H9 (cell line): ENCODE measurements at regions not wholly inside any gene's neighbourhood (a gene's known extent, or its start where the extent isn't known, plus 50 kb on each side); places are given as distances from the start of the nearest gene placed in this dataset.

ENCODE experiments used
- DNase-seq: peaks from one replicate; pipeline ENCODE4 v3.0.0-alpha.2; 2017
- H2AFZ ChIP-seq: one replicate; pipeline ENCODE4 v1.6.1; 2013; ENCODE audit warnings: mild to moderate bottlenecking, low read length, control low read depth, moderate library complexity
- H2AK5ac ChIP-seq: 2 replicates; pipeline ENCODE4 v1.6.1; 2013; ENCODE audit warnings: low read length, control low read depth, mixed read lengths; ENCODE audit not compliant: insufficient read length
- H2BK120ac ChIP-seq: one replicate; pipeline ENCODE4 v1.6.1; 2013; ENCODE audit warnings: low read depth, mild to moderate bottlenecking, low read length, control low read depth, inconsistent platforms; ENCODE audit not compliant: poor library complexity, severe bottlenecking
- H2BK12ac ChIP-seq: 2 replicates; pipeline ENCODE4 v1.6.1; 2013; ENCODE audit warnings: low read length, control low read depth, mixed read lengths, low read depth; ENCODE audit not compliant: insufficient read length
- H2BK15ac ChIP-seq: 2 replicates; pipeline ENCODE4 v1.6.1; 2013; ENCODE audit warnings: low read depth, low read length, control low read depth
- H2BK20ac ChIP-seq: one replicate; pipeline ENCODE4 v1.6.1; 2013; ENCODE audit warnings: low read depth, mild to moderate bottlenecking, low read length, control low read depth, inconsistent platforms; ENCODE audit not compliant: poor library complexity, severe bottlenecking
- H2BK5ac ChIP-seq: 2 replicates; pipeline ENCODE4 v1.6.1; 2013; ENCODE audit warnings: low read length, control low read depth, mixed read lengths; ENCODE audit not compliant: insufficient read length
- H3K14ac ChIP-seq: 2 replicates; pipeline ENCODE4 v1.6.1; 2013; ENCODE audit warnings: low read length, control low read depth; ENCODE audit not compliant: insufficient read depth
- H3K18ac ChIP-seq: 2 replicates; pipeline ENCODE4 v1.6.1; 2013; ENCODE audit warnings: low read depth, mild to moderate bottlenecking, mixed read lengths, low read length, control low read depth; ENCODE audit not compliant: insufficient read length
- H3K23ac ChIP-seq: 2 replicates; pipeline ENCODE4 v1.6.1; 2013; ENCODE audit warnings: low read length, control low read depth, mixed read lengths, low read depth; ENCODE audit not compliant: insufficient read length
- H3K23me2 ChIP-seq: 2 replicates; pipeline ENCODE4 v1.6.1; 2013; ENCODE audit warnings: low read depth, mild to moderate bottlenecking, mixed read lengths, low read length, control low read depth; ENCODE audit not compliant: insufficient read length, poor library complexity, severe bottlenecking
- H3K27ac ChIP-seq: 2 replicates; pipeline ENCODE4 v1.5.1; 2013; ENCODE audit warnings: low read length, control low read depth, mixed read lengths, low read depth; ENCODE audit not compliant: insufficient read length
- H3K27me3 ChIP-seq: 2 replicates; pipeline ENCODE4 v1.6.1; 2013; ENCODE audit warnings: low read length, control low read depth, inconsistent platforms; ENCODE audit not compliant: insufficient read depth
- H3K4ac ChIP-seq: 2 replicates; pipeline ENCODE4 v1.6.1; 2013; ENCODE audit warnings: low read depth, mild to moderate bottlenecking, control low read depth, inconsistent platforms, low read length, moderate library complexity
- H3K4me1 ChIP-seq: 2 replicates; pipeline ENCODE4 v1.6.1; 2013; ENCODE audit warnings: low read length, control low read depth, inconsistent platforms; ENCODE audit not compliant: insufficient read depth
- H3K4me2 ChIP-seq: 2 replicates; pipeline ENCODE4 v1.6.1; 2013; ENCODE audit warnings: low read length, control low read depth, mixed read lengths; ENCODE audit not compliant: insufficient read length, insufficient read depth
- H3K56ac ChIP-seq: 2 replicates; pipeline ENCODE4 v1.6.1; 2013; ENCODE audit warnings: low read depth, mild to moderate bottlenecking, mixed read lengths, low read length, control low read depth; ENCODE audit not compliant: insufficient read length
- H3K79me1 ChIP-seq: 2 replicates; pipeline ENCODE4 v1.6.1; 2013; ENCODE audit warnings: low read depth, mild to moderate bottlenecking, moderate library complexity, low read length, control low read depth, inconsistent platforms; ENCODE audit not compliant: insufficient read depth, poor library complexity, severe bottlenecking
- H3K79me2 ChIP-seq: 2 replicates; pipeline ENCODE4 v1.6.1; 2013; ENCODE audit warnings: low read length, control low read depth, inconsistent platforms; ENCODE audit not compliant: insufficient read depth
- H3K9ac ChIP-seq: 2 replicates; pipeline ENCODE4 v1.6.1; 2013; ENCODE audit warnings: low read length, control low read depth, mixed read lengths; ENCODE audit not compliant: insufficient read length; ENCODE audit errors: extremely low read depth
- H3K9me3 ChIP-seq: one replicate; pipeline ENCODE4 v1.6.1; 2013; ENCODE audit warnings: low read depth, low read length, inconsistent platforms; ENCODE audit not compliant: control insufficient read depth
- H3T11ph ChIP-seq: one replicate; pipeline ENCODE4 v1.6.1; 2013; ENCODE audit warnings: mild to moderate bottlenecking, low read length, control low read depth, inconsistent platforms
- H4K20me1 ChIP-seq: one replicate; pipeline ENCODE4 v1.6.1; 2013; ENCODE audit not compliant: control insufficient read depth, insufficient read length, insufficient read depth
- H4K5ac ChIP-seq: 2 replicates; pipeline ENCODE4 v1.6.1; 2013; ENCODE audit warnings: low read depth, mild to moderate bottlenecking, mixed read lengths, low read length, control low read depth; ENCODE audit not compliant: insufficient read length
- H4K8ac ChIP-seq: replicated peaks from 2 replicates; pipeline ENCODE4 v1.6.1; 2013; ENCODE audit warnings: low read length, control low read depth, mixed read lengths, low read depth; ENCODE audit not compliant: insufficient read length
- H4K91ac ChIP-seq: 2 replicates; pipeline ENCODE4 v1.6.1; 2013; ENCODE audit warnings: low read depth, mild to moderate bottlenecking, moderate library complexity, mixed read lengths, low read length, control low read depth; ENCODE audit not compliant: insufficient read length
- H3K27ac Mint-ChIP-seq, 3 experiments: 2 replicates in 2 of 3; 3 replicates in 1 of 3; pipeline ENCODE4 v1.8.0; 2020 to 2021; ENCODE audit warnings: mixed read lengths in 3 of 3, mild to moderate bottlenecking in 1 of 3, moderate library complexity in 1 of 3
- H3K27me3 Mint-ChIP-seq: 2 replicates; pipeline ENCODE4 v1.8.0; 2021; ENCODE audit warnings: low read depth, mild to moderate bottlenecking, moderate library complexity, mixed read lengths
- H3K36me3 Mint-ChIP-seq, 3 experiments: 2 replicates in 2 of 3; 3 replicates in 1 of 3; pipeline ENCODE4 v1.8.0; 2020 to 2021; ENCODE audit warnings: low read depth in 3 of 3, mixed read lengths in 3 of 3; ENCODE audit not compliant: insufficient read depth in 1 of 3
- H3K4me1 Mint-ChIP-seq, 2 experiments: 2 replicates each; pipeline ENCODE4 v1.8.0; 2020; ENCODE audit warnings: mixed read lengths in 2 of 2
- H3K4me3 Mint-ChIP-seq, 2 experiments: 2 replicates in 1 of 2; 3 replicates in 1 of 2; pipeline ENCODE4 v1.8.0; 2020 to 2021; ENCODE audit warnings: mild to moderate bottlenecking in 2 of 2, mixed read lengths in 2 of 2, moderate library complexity in 1 of 2
- H3K9me3 Mint-ChIP-seq, 2 experiments: 2 replicates in 1 of 2; 3 replicates in 1 of 2; pipeline ENCODE4 v1.8.0; 2020; ENCODE audit warnings: mild to moderate bottlenecking in 2 of 2, mixed read lengths in 2 of 2, moderate library complexity in 1 of 2
- CTCF ChIP-seq: fragments of 200-600 bp; sonication (generic); conservative IDR thresholded peaks from 3 replicates; pipeline ENCODE4 v1.8.0; 2021; ENCODE audit warnings: antibody characterized with exemption, mild to moderate bottlenecking

- Mint-ChIP-seq H3K27me3 (no peaks in the 10 kb centered on the region), H3K27ac (no peak overlapping the region), H3K4me3 (no peak overlapping the region), H3K4me1 (no peaks in the 10 kb centered on the region), H3K9me3 (no peaks in the 10 kb centered on the region), H3K36me3 (no peaks in the 10 kb centered on the region)
- no peak overlapping the region for H2AFZ ChIP-seq
- no peak for TF ChIP-seq CTCF
- H3K27me3 ChIP-seq, result no peaks in the 10 kb centered on the region
- DNase-seq, result no peak
- no peak overlapping the region for H4K8ac ChIP-seq
- no peak overlapping the region for H3K14ac ChIP-seq
- no peak overlapping the region for H4K5ac ChIP-seq
- no peak overlapping the region for H2BK15ac ChIP-seq
- H3K4ac ChIP-seq, result no peak overlapping the region
- no peaks in the 10 kb centered on the region for H3K4me1 ChIP-seq
- no peak overlapping the region for H2BK5ac ChIP-seq
- H3K27ac ChIP-seq, result no peak overlapping the region
- H3K18ac ChIP-seq, result no peak overlapping the region
- no peak overlapping the region for H3K9ac ChIP-seq
- H3K4me2 ChIP-seq, result no peak overlapping the region
- H3K79me2 ChIP-seq, result no peaks in the 10 kb centered on the region
- no peak overlapping the region for H2BK12ac ChIP-seq
- no peak overlapping the region for H3K23ac ChIP-seq
- H2AK5ac ChIP-seq, result no peak overlapping the region
- H3K23me2 ChIP-seq, result no peaks in the 10 kb centered on the region
- no peak overlapping the region for H3K56ac ChIP-seq
- no peaks in the 10 kb centered on the region for H3K9me3 ChIP-seq
- H4K20me1 ChIP-seq, result no peaks in the 10 kb centered on the region
- H3K79me1 ChIP-seq, result no peaks in the 10 kb centered on the region
- H3T11ph ChIP-seq, result no peak overlapping the region
- no peak overlapping the region for H2BK20ac ChIP-seq
- no peak overlapping the region for H4K91ac ChIP-seq
- H2BK120ac ChIP-seq, result no peak overlapping the region
Measured at GRCh38 chr14:66133666-66134065, 352.5 kb upstream of the CCDC196 start.
